ENCODE measurements at regions not wholly inside any gene's neighbourhood (a gene's known extent, or its start where the extent isn't known, plus 50 kb on each side); places are given as distances from the start of the nearest gene placed in this dataset.

DNA sequence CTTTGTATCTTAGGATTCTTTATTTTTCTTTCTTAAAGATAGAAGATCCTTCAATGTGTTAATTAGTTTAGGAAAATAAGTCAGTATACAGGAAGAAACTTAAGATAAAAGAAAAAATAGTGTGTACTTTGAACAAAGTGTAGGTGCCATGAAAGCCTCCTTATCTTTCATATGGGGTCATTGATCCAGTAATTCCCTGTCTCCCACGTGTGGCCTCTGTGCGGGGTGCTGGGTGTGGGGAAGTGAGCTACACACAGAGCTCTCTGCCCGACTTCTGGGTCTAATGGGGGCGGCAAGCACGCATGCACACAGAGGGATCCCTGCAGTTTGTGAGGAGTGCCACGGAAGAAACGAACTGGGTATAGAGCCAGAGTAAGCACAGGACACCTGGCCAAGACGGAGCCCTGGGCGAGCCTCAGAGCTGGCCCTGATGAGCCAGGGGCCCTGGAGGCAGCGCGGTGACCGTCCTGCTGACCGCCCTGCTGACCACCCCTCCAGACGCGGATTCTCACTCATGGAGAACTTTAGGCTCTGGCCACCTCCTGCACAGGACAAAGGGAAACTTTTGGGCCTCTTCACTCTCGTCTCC is 253.5 kb downstream of the ACKR3 start:
- TF ChIP-seq POLR2A (IDR thresholded peaks at IDR 0.05; ENCODE audit: low read length) (no peak), GATA1 (IDR thresholded peaks at IDR 0.05; ENCODE audit: low read depth, low read length) (no peak)

Data from erythroblast (primary cell).